WERI-Rb-1 (cell line): ENCODE measurements at regions not wholly inside any gene's neighbourhood (a gene's known extent, or its start where the extent isn't known, plus 50 kb on each side); places are given as distances from the start of the nearest gene placed in this dataset.

Source experiments
- DNase-seq: peaks from one replicate; pipeline ENCODE4 v3.0.0-alpha.2; 2020
- H3K27ac ChIP-seq: fragments of 250-450 bp; sonication (Bioruptor Pico); 2 replicates; pipeline ENCODE4 v1.5.1; 2020; ENCODE audit warnings: mild to moderate bottlenecking, moderate library complexity
- H3K27me3 ChIP-seq: fragments of 250-450 bp; sonication (Bioruptor Pico); 2 replicates; pipeline ENCODE4 v1.5.1; 2021; ENCODE audit warnings: mild to moderate bottlenecking, low read depth, moderate library complexity; ENCODE audit not compliant: insufficient read depth, severe bottlenecking
- H3K36me3 ChIP-seq: fragments of 250-450 bp; sonication (Bioruptor Pico); 2 replicates; pipeline ENCODE4 v1.5.1; 2020; ENCODE audit warnings: mild to moderate bottlenecking, moderate library complexity
- H3K4me3 ChIP-seq: 2 replicates; pipeline ENCODE4 v1.5.1; 2011; ENCODE audit warnings: low read depth, mild to moderate bottlenecking, control low read depth, low read length
- H3K9me3 ChIP-seq: fragments of 250-450 bp; sonication (Bioruptor Pico); 2 replicates; pipeline ENCODE4 v1.5.1; 2021; ENCODE audit warnings: mild to moderate bottlenecking, moderate library complexity; ENCODE audit not compliant: severe bottlenecking
- CTCF ChIP-seq: IDR thresholded peaks from 2 replicates; pipeline ENCODE4 v1.5.1; 2011; ENCODE audit warnings: low read depth, mild to moderate bottlenecking, control low read depth, inconsistent platforms, low read length

- no peaks in the 10 kb centered on the region for H3K36me3 ChIP-seq
- H3K27ac ChIP-seq = no peak overlapping the region
- H3K9me3 ChIP-seq = no peaks in the 10 kb centered on the region
- no peak for TF ChIP-seq CTCF
- no peaks in the 10 kb centered on the region for H3K27me3 ChIP-seq
- DNase-seq = no peak
- no peak overlapping the region for H3K4me3 ChIP-seq
Measured at GRCh38 chr10:20457649-20458048, 439.5 kb downstream of the NEBL start.

GRCh38 chr10:20455774-20456173 lies 441.3 kb downstream of the NEBL start:
- no peak for DNase-seq
- Histone ChIP-seq H3K27ac (no peak overlapping the region), H3K4me3 (no peak overlapping the region), H3K9me3 (no peaks in the 10 kb centered on the region), H3K36me3 (no peaks in the 10 kb centered on the region), H3K27me3 (no peaks in the 10 kb centered on the region)
- TF ChIP-seq CTCF = no peak

GRCh38 chr10:20454331-20454730 lies 442.8 kb downstream of the NEBL start:
- Histone ChIP-seq H3K27ac (no peak overlapping the region), H3K4me3 (no peak overlapping the region), H3K9me3 (no peaks in the 10 kb centered on the region), H3K36me3 (no peaks in the 10 kb centered on the region), H3K27me3 (no peaks in the 10 kb centered on the region)
- DNase-seq = no peak
- no peak for TF ChIP-seq CTCF

GRCh38 chr10:20446561-20447193 lies 450.4 kb downstream of the NEBL start:
- no peak overlapping the region for H3K4me3 ChIP-seq
- no peaks in the 10 kb centered on the region for H3K36me3 ChIP-seq
- no peak overlapping the region for H3K27ac ChIP-seq
- DNase-seq = no peak
- H3K9me3 ChIP-seq = no peaks in the 10 kb centered on the region
- no peak for TF ChIP-seq CTCF
- no peaks in the 10 kb centered on the region for H3K27me3 ChIP-seq

- H3K36me3 ChIP-seq = no peaks in the 10 kb centered on the region
- TF ChIP-seq CTCF = no peak
- no peak for DNase-seq
- H3K27ac ChIP-seq = no peak overlapping the region
- H3K4me3 ChIP-seq = no peak overlapping the region
- H3K27me3 ChIP-seq = no peaks in the 10 kb centered on the region
- H3K9me3 ChIP-seq = no peaks in the 10 kb centered on the region
Measured at GRCh38 chr10:20443094-20443493, 454.0 kb downstream of the NEBL start.

- no peaks in the 10 kb centered on the region for H3K27me3 ChIP-seq
- DNase-seq = no peak
- H3K9me3 ChIP-seq = no peaks in the 10 kb centered on the region
- TF ChIP-seq CTCF = no peak
- no peaks in the 10 kb centered on the region for H3K36me3 ChIP-seq
- H3K27ac ChIP-seq = no peak overlapping the region
- no peak overlapping the region for H3K4me3 ChIP-seq
Measured at GRCh38 chr10:20429742-20430141, 467.4 kb downstream of the NEBL start.
